ENCODE measurements at regions not wholly inside any gene's neighbourhood (a gene's known extent, or its start where the extent isn't known, plus 50 kb on each side); places are given as distances from the start of the nearest gene placed in this dataset.
A peak's percentile ranks its signal among the peaks of the same experiment; 100 is the strongest.

- H3K9me3 ChIP-seq (ENCODE audit: low read depth), result no peaks in the 10 kb centered on the region
- H3K27ac ChIP-seq, result no peak overlapping the region
- TF ChIP-seq, protein P1, sequence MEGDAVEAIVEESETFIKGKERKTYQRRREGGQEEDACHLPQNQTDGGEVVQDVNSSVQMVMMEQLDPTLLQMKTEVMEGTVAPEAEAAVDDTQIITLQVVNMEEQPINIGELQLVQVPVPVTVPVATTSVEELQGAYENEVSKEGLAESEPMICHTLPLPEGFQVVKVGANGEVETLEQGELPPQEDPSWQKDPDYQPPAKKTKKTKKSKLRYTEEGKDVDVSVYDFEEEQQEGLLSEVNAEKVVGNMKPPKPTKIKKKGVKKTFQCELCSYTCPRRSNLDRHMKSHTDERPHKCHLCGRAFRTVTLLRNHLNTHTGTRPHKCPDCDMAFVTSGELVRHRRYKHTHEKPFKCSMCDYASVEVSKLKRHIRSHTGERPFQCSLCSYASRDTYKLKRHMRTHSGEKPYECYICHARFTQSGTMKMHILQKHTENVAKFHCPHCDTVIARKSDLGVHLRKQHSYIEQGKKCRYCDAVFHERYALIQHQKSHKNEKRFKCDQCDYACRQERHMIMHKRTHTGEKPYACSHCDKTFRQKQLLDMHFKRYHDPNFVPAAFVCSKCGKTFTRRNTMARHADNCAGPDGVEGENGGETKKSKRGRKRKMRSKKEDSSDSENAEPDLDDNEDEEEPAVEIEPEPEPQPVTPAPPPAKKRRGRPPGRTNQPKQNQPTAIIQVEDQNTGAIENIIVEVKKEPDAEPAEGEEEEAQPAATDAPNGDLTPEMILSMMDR (IDR thresholded peaks at IDR 0.05; ENCODE audit: low read depth, low read length), result no peak
- no peaks in the 10 kb centered on the region for H3K36me3 ChIP-seq
- no peak overlapping the region for H3K4me3 ChIP-seq
- H3K27me3 ChIP-seq, result no peaks in the 10 kb centered on the region
- no peaks in the 10 kb centered on the region for H3K4me1 ChIP-seq (ENCODE audit: low read depth)
- no peak for DNase-seq (ENCODE audit: low read depth in 1 of 2, low spot score in 1 of 2)
Measured at GRCh38 chr2:204064119-204064518, 127.6 kb downstream of the ICOS start.

DNA sequence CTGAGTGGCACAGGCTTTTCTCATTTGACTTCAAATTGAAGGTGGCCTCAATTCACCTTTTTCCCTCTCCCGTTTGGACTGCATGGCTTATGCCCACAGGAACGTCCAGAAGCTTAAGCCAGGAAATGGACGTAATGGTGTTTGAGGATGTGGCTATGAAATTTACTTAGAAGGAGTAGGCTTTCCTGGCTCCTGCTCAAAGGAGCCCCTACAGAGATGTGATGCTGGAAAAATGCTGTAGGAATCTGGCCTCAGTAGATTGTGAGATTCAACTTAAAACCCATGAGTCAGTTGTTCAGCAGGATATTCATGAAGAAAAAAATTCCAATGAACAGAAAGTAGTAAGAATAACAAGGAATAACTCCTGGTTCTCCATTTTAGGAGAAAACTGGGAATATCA, 129.0 kb downstream of the ICOS start:
- no peak for DNase-seq (ENCODE audit: low read depth in 1 of 2, low spot score in 1 of 2)
- H3K9me3 ChIP-seq (ENCODE audit: low read depth), result no peaks in the 10 kb centered on the region
- H3K4me1 ChIP-seq (ENCODE audit: low read depth), result no peaks in the 10 kb centered on the region
- H3K36me3 ChIP-seq, result no peaks in the 10 kb centered on the region
- H3K27ac ChIP-seq, result no peak overlapping the region
- TF ChIP-seq, protein P1 (IDR thresholded peaks at IDR 0.05; ENCODE audit: low read depth, low read length), result no peak
- H3K4me3 ChIP-seq, result no peak overlapping the region
- H3K27me3 ChIP-seq, result no peaks in the 10 kb centered on the region

GRCh38 chr2:204066051-204066450, 129.5 kb downstream of the ICOS start:
- Histone ChIP-seq H3K27ac (no peak overlapping the region), H3K36me3 (no peaks in the 10 kb centered on the region), H3K4me1 (ENCODE audit: low read depth) (no peaks in the 10 kb centered on the region), H3K4me3 (no peak overlapping the region), H3K27me3 (no peaks in the 10 kb centered on the region), H3K9me3 (ENCODE audit: low read depth) (no peaks in the 10 kb centered on the region)
- TF ChIP-seq, protein P1 (IDR thresholded peaks at IDR 0.05; ENCODE audit: low read depth, low read length), result no peak
- DNase-seq (ENCODE audit: low read depth in 1 of 2, low spot score in 1 of 2), result no peak

GRCh38 chr2:204069804-204070203, 133.2 kb downstream of the ICOS start:
- Histone ChIP-seq H3K27ac (no peak overlapping the region), H3K36me3 (no peaks in the 10 kb centered on the region), H3K9me3 (ENCODE audit: low read depth) (no peaks in the 10 kb centered on the region), H3K4me1 (ENCODE audit: low read depth) (no peaks in the 10 kb centered on the region), H3K4me3 (no peak overlapping the region), H3K27me3 (no peaks in the 10 kb centered on the region)
- TF ChIP-seq, protein P1 (IDR thresholded peaks at IDR 0.05; ENCODE audit: low read depth, low read length), result no peak
- DNase-seq (ENCODE audit: low read depth in 1 of 2, low spot score in 1 of 2), result no peak

- Histone ChIP-seq H3K4me3 (no peak overlapping the region), H3K27me3 (no peaks in the 10 kb centered on the region), H3K27ac (no peak overlapping the region), H3K4me1 (ENCODE audit: low read depth) (no peaks in the 10 kb centered on the region), H3K9me3 (ENCODE audit: low read depth) (no peaks in the 10 kb centered on the region), H3K36me3 (no peaks in the 10 kb centered on the region)
- TF ChIP-seq, protein P1 (IDR thresholded peaks at IDR 0.05; ENCODE audit: low read depth, low read length), result peak; percentile 40
- DNase-seq (ENCODE audit: low read depth in 1 of 2, low spot score in 1 of 2), result peak; percentile 18 to 45
Measured at GRCh38 chr2:204072443-204073324, 136.1 kb downstream of the ICOS start.
